Ascending aorta (tissue), 2 donors: ENCODE measurements at regions not wholly inside any gene's neighbourhood (a gene's known extent, or its start where the extent isn't known, plus 50 kb on each side); places are given as distances from the start of the nearest gene placed in this dataset.

Source experiments
- DNase-seq, 2 donors: peaks; one replicate each; pipeline ENCODE4 v3.0.0-alpha.2; 2019; ENCODE audit warnings: low spot score in 2 of 2
- H3K27ac ChIP-seq, 2 donors: fragments of 200-600 bp; sonication (generic); one replicate each; pipeline ENCODE4 v1.5.1; 2016 to 2017; ENCODE audit warnings: mild to moderate bottlenecking in 1 of 2
- H3K27me3 ChIP-seq: fragments of 200-600 bp; sonication (generic); one replicate; pipeline ENCODE4 v1.5.1; 2017
- H3K36me3 ChIP-seq, 2 donors: fragments of 200-600 bp; sonication (generic); one replicate each; pipeline ENCODE4 v1.5.1; 2016
- H3K4me1 ChIP-seq, 2 donors: fragments of 200-600 bp; sonication (generic); one replicate each; pipeline ENCODE4 v1.5.1; 2016 to 2017; ENCODE audit warnings: mild to moderate bottlenecking in 1 of 2
- H3K4me3 ChIP-seq, 2 donors: fragments of 200-600 bp; sonication (generic); one replicate each; pipeline ENCODE4 v1.5.1; 2016 to 2017; ENCODE audit warnings: mild to moderate bottlenecking in 1 of 2
- H3K9me3 ChIP-seq, 2 donors: fragments of 200-600 bp; sonication (generic); one replicate each; pipeline ENCODE4 v1.5.1; 2016
- intact Hi-C: fragments of 100-400 bp; cut with DNase I; formaldehyde crosslinking; loops from one replicate; pipeline ENCODE4 v1.15.1; 2023
- TF ChIP-seq, protein P1 (sequence below), 3 experiments: fragments of 200-600 bp in 2 of 3; fragments of 450-650 bp in 1 of 3; sonication (generic) in 2 of 3; IDR thresholded peaks; one replicate each; pipeline ENCODE4 v1.5.1; 2016 to 2019; ENCODE audit warnings: antibody characterized with exemption in 3 of 3, mild to moderate bottlenecking in 1 of 3, moderate library complexity in 1 of 3

DNA sequence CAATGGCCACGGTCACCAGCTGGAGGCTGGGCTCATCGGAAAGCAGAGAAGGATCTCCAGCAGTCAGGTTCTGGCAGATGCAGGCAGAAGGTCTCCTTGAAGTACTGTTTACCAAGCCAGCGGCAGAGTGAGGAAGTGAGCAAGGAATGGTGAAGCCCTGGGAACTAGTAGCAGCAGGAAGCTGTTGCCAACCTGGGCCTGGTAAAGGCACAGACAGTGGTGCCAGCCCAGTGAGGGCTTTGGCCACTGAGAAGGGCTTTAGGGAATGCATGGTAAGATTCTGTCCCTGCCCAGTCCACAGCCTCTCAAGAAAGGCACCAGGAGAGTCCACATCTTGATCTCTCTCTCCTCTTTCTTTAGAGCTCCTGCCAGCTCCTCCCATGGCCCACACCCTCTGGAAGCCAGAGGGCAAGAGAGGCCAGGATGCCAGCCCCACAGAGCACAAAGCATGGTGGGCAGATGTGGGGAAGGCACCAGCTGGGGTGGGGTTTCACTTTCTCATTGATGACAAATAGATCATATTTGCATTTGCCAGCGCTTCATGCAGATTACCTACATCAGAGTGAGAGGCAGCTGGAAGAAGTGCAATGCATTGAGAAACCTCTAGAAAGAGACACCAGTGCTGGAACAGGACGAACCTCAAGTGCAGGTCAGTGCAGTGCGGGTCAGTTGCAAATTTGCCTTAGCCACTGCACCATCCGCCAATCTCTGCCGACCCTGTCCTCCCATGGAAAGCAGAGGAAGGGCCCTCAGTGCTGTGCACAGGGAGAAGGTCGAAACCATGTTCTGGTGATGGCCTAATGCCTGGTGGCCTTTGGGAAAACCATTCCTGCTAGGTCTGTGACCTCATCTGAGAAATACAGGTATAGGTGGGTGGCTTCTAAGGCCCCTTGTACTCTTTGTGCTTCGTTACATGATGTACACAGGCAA is 667.8 kb upstream of the MKI67 start:
- intact Hi-C loops: no loop called here
- Histone ChIP-seq H3K4me3 (no peak overlapping the region), H3K36me3 (no peaks in the 10 kb centered on the region), H3K9me3 (no peaks in the 10 kb centered on the region), H3K4me1 (no peaks in the 10 kb centered on the region), H3K27ac (no peak overlapping the region), H3K27me3 (no peaks in the 10 kb centered on the region)
- no peak for DNase-seq
- TF ChIP-seq, protein P1, sequence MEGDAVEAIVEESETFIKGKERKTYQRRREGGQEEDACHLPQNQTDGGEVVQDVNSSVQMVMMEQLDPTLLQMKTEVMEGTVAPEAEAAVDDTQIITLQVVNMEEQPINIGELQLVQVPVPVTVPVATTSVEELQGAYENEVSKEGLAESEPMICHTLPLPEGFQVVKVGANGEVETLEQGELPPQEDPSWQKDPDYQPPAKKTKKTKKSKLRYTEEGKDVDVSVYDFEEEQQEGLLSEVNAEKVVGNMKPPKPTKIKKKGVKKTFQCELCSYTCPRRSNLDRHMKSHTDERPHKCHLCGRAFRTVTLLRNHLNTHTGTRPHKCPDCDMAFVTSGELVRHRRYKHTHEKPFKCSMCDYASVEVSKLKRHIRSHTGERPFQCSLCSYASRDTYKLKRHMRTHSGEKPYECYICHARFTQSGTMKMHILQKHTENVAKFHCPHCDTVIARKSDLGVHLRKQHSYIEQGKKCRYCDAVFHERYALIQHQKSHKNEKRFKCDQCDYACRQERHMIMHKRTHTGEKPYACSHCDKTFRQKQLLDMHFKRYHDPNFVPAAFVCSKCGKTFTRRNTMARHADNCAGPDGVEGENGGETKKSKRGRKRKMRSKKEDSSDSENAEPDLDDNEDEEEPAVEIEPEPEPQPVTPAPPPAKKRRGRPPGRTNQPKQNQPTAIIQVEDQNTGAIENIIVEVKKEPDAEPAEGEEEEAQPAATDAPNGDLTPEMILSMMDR (IDR thresholded peaks at IDR 0.05): no peak

DNA sequence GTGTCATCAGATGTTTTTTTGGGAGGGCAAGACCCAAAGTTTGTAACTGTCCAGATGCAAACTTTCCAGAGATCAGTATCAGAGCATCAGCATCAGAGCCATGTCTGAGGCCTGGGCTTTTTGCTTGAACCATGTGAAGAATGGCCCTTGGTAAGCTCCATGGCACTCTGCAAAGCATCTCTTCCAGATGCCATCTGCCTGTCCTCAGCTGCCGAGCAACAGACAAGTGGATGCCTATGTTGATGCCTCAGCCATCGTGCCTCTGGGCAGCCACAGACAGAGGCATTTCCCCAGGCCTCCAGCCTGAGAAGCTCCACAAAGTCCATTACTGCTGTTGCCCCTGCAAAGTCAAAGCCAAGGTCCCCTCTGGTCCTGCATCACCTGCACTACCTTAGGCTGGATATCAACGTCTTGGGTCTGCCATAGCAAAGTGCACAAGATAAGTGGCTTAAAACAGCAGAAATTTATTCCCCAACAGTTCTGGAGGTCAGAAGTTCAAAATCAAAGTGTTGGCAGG is 670.2 kb upstream of the MKI67 start:
- intact Hi-C loops: no loop called here
- no peaks in the 10 kb centered on the region for H3K27me3 ChIP-seq
- no peak for DNase-seq
- H3K4me3 ChIP-seq: no peak overlapping the region
- TF ChIP-seq, protein P1 (IDR thresholded peaks at IDR 0.05): no peak
- H3K9me3 ChIP-seq: no peaks in the 10 kb centered on the region
- no peak overlapping the region for H3K27ac ChIP-seq
- no peaks in the 10 kb centered on the region for H3K4me1 ChIP-seq
- H3K36me3 ChIP-seq: no peaks in the 10 kb centered on the region

DNA sequence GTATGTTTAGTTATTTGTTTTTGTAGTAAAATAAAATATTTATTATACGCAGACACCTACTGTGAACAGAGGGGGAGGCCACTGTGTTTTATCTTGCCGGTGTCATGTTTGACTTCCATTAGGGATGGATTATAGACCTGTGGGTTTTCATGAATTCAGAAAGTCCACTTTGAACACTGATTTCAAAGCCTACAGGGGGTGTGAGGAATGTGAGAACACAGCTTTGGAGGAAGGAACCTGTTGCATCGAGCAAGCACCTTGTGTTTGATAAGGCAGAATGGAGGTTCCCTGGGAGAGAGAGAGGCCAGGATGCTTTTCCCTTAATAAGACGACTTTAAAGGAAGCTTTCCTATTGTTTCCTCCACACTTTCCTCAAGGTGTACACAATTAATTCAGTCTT is 665.0 kb upstream of the MGMT start:
- no peaks in the 10 kb centered on the region for H3K4me1 ChIP-seq
- no peak overlapping the region for H3K27ac ChIP-seq
- H3K4me3 ChIP-seq: no peak overlapping the region
- TF ChIP-seq, protein P1 (IDR thresholded peaks at IDR 0.05): no peak
- no peaks in the 10 kb centered on the region for H3K36me3 ChIP-seq
- no peaks in the 10 kb centered on the region for H3K9me3 ChIP-seq
- no peak for DNase-seq
- intact Hi-C loops: no loop called here
- H3K27me3 ChIP-seq: no peaks in the 10 kb centered on the region

DNA sequence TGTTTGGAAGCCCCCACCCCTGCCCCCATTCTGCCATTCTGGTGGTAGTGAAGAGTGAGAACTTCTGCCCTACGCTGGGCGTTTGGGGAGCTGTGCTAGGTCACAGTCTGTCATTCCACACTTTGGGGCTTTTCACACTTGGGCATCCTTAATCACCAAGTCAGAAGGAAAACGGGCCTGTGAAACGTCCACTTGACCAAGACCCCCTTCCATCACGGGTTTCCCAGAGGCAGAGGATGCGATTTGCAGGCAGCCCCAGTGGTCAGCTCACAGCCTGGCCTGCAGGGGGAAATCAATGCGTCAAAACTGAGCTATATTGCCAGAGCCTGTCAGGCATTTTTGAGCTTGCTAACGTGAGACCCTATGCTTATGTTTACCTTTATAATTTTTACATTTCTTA is 663.3 kb upstream of the MGMT start:
- no peaks in the 10 kb centered on the region for H3K27me3 ChIP-seq
- no peaks in the 10 kb centered on the region for H3K9me3 ChIP-seq
- H3K27ac ChIP-seq: no peak overlapping the region
- no peaks in the 10 kb centered on the region for H3K4me1 ChIP-seq
- TF ChIP-seq, protein P1 (IDR thresholded peaks at IDR 0.05): no peak
- DNase-seq: no peak
- intact Hi-C loops: no loop called here
- H3K4me3 ChIP-seq: no peak overlapping the region
- H3K36me3 ChIP-seq: no peaks in the 10 kb centered on the region

DNA sequence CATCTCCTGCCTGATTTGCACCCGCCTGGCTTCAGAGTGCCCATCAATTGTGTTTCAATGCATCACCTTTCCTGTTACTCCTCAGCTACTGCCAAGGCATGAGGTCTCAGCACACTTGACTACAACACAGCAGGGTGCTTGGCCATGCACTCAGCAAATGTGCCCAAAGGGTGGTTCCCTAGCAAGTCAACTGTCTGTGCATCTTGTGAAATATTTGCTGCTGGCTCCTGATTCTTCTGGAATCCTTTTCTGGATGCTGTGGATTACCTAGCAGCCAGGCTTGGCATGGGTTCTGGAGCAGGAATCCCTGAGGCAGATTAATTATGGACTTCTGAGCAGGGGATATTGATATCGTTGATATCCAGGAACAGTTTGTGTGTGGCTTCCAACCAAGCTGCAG is 662.6 kb upstream of the MGMT start:
- TF ChIP-seq, protein P1 (IDR thresholded peaks at IDR 0.05): no peak
- Histone ChIP-seq H3K36me3 (no peaks in the 10 kb centered on the region), H3K9me3 (no peaks in the 10 kb centered on the region), H3K27ac (no peak overlapping the region), H3K27me3 (no peaks in the 10 kb centered on the region), H3K4me1 (no peaks in the 10 kb centered on the region), H3K4me3 (no peak overlapping the region)
- intact Hi-C loops: no loop called here
- no peak for DNase-seq
